Fibroblast of lung (primary cell): ENCODE measurements at regions not wholly inside any gene's neighbourhood (a gene's known extent, or its start where the extent isn't known, plus 50 kb on each side); places are given as distances from the start of the nearest gene placed in this dataset.
"Not testable (repeated sequence)": the region's sequence is repeated elsewhere in the genome, so short reads cannot be mapped to it uniquely, and the experiment has no call there.

Experiments used
- CTCF ChIP-seq, 2 donors: IDR thresholded peaks in 1 of 2; conservative IDR thresholded peaks in 1 of 2; 1 replicate in 1 of 2; 2 replicates in 1 of 2; pipeline ENCODE4 v1.5.1; 2011 to 2012; ENCODE audit warnings: low read length in 2 of 2, control low read depth in 1 of 2, inconsistent platforms in 1 of 2, low read depth in 1 of 2, mild to moderate bottlenecking in 1 of 2
- EZH2 ChIP-seq: IDR thresholded peaks from 2 replicates; pipeline ENCODE4 v1.5.1; 2012; ENCODE audit warnings: low read length, control low read depth, mild to moderate bottlenecking; ENCODE audit errors: missing control alignments

- not testable (repeated sequence) for TF ChIP-seq CTCF (conservative IDR thresholded peaks at IDR 0.05 in 1 of 2, IDR thresholded peaks at IDR 0.05 in 1 of 2; ENCODE audit: low read depth in 1 of 2, low read length in 2 of 2); EZH2
Measured at GRCh38 chr20:51997281-51997936, 194.2 kb downstream of the ZFP64 start.
